MM.1S (cell line): ENCODE measurements at regions not wholly inside any gene's neighbourhood (a gene's known extent, or its start where the extent isn't known, plus 50 kb on each side); places are given as distances from the start of the nearest gene placed in this dataset.

Experiments
- DNase-seq: peaks from one replicate; pipeline ENCODE4 v3.0.0-alpha.2; 2015
- H2AFZ ChIP-seq: fragments of 300-600 bp; sonication (generic); 2 replicates; pipeline ENCODE4 v1.6.0; 2016; ENCODE audit warnings: antibody characterized with exemption, low read length
- H3F3A ChIP-seq: fragments of 300-600 bp; sonication (generic); 2 replicates; pipeline ENCODE4 v1.6.1; 2016; ENCODE audit warnings: mild to moderate bottlenecking, antibody characterized with exemption, low read length, moderate library complexity, mixed read lengths; ENCODE audit not compliant: insufficient read depth
- H3K27ac ChIP-seq: fragments of 300-600 bp; sonication (generic); 2 replicates; pipeline ENCODE4 v1.5.1; 2016; ENCODE audit warnings: mild to moderate bottlenecking, low read length
- H3K27me3 ChIP-seq: fragments of 300-600 bp; sonication (generic); replicated peaks from 2 replicates; pipeline ENCODE4 v1.6.0; 2016; ENCODE audit warnings: low read length; ENCODE audit not compliant: insufficient read depth
- H3K36me3 ChIP-seq: fragments of 300-600 bp; sonication (generic); replicated peaks from 2 replicates; pipeline ENCODE4 v1.6.1; 2016; ENCODE audit warnings: mild to moderate bottlenecking, low read length, mixed read lengths; ENCODE audit not compliant: insufficient read depth
- H3K4me1 ChIP-seq: fragments of 300-600 bp; sonication (generic); 2 replicates; pipeline ENCODE4 v1.6.1; 2016; ENCODE audit warnings: low read length, mixed read lengths
- H3K4me2 ChIP-seq: fragments of 300-600 bp; sonication (generic); 2 replicates; pipeline ENCODE4 v1.6.0; 2016; ENCODE audit warnings: low read depth, low read length
- H3K4me3 ChIP-seq: fragments of 300-600 bp; sonication (generic); 2 replicates; pipeline ENCODE4 v1.5.1; 2016; ENCODE audit warnings: low read length, mixed read lengths
- H3K79me2 ChIP-seq: fragments of 300-600 bp; sonication (generic); 2 replicates; pipeline ENCODE4 v1.6.1; 2016; ENCODE audit warnings: mixed run types, low read length, mixed read lengths
- H3K9ac ChIP-seq: fragments of 300-600 bp; sonication (generic); 2 replicates; pipeline ENCODE4 v1.6.1; 2016; ENCODE audit warnings: low read length, mixed read lengths
- H3K9me2 ChIP-seq: fragments of 300-600 bp; sonication (generic); replicated peaks from 2 replicates; pipeline ENCODE4 v1.6.1; 2016; ENCODE audit warnings: mild to moderate bottlenecking, low read length, mixed read lengths; ENCODE audit not compliant: insufficient read depth
- H3K9me3 ChIP-seq: fragments of 300-600 bp; sonication (generic); replicated peaks from 2 replicates; pipeline ENCODE4 v1.6.1; 2016; ENCODE audit warnings: mild to moderate bottlenecking, low read length, mixed read lengths; ENCODE audit not compliant: insufficient read depth
- H4K20me1 ChIP-seq: fragments of 300-600 bp; sonication (generic); 2 replicates; pipeline ENCODE4 v1.6.1; 2016; ENCODE audit warnings: mild to moderate bottlenecking, low read length, moderate library complexity, mixed read lengths; ENCODE audit not compliant: insufficient read depth
- EZH2 ChIP-seq: fragments of 300-600 bp; sonication (generic); optimal IDR thresholded peaks from 2 replicates; pipeline ENCODE3; 2017; ENCODE audit warnings: low read depth, mild to moderate bottlenecking, antibody characterized with exemption, low read length, mixed read lengths
- EZH2phosphoT487 ChIP-seq: fragments of 300-600 bp; sonication (generic); IDR thresholded peaks from 2 replicates; pipeline ENCODE4 v1.6.1; 2018; ENCODE audit warnings: antibody characterized with exemption, low read length
- TF ChIP-seq, protein P1 (sequence below): fragments of 300-600 bp; sonication (generic); IDR thresholded peaks from 2 replicates; pipeline ENCODE4 v1.5.1; 2016; ENCODE audit warnings: antibody characterized with exemption, low read length, mixed read lengths

DNA sequence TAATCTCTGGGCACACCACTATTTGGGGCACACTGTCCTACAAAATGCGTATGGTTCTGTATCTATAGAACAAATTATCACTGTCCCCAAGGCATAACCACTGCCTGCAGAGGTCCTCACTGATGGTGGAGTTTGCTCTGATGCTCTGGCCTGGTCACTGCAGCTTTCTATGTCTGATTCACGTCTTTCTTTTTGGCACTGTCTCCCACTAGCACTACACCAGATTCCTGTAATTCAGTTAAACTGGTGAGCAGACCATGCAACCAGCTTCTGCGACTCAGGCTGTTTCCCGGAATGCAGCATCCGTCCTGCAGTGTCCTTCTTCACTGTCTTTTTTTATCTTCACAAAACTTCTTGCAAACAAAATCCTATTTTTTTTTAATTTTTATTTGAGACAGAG, 112.8 kb downstream of the KLF6 start:
- Histone ChIP-seq H3K4me3 (no peak overlapping the region), H3K9me2 (no peaks in the 10 kb centered on the region), H3K27me3 (no peaks in the 10 kb centered on the region), H3K27ac (no peak overlapping the region), H2AFZ (no peak overlapping the region), H3K9ac (no peak overlapping the region), H3K4me1 (no peaks in the 10 kb centered on the region), H3K4me2 (no peak overlapping the region), H3K9me3 (no peaks in the 10 kb centered on the region), H4K20me1 (no peaks in the 10 kb centered on the region), H3K36me3 (no peaks in the 10 kb centered on the region), H3K79me2 (no peaks in the 10 kb centered on the region), H3F3A (no peaks in the 10 kb centered on the region)
- TF ChIP-seq, protein P1, sequence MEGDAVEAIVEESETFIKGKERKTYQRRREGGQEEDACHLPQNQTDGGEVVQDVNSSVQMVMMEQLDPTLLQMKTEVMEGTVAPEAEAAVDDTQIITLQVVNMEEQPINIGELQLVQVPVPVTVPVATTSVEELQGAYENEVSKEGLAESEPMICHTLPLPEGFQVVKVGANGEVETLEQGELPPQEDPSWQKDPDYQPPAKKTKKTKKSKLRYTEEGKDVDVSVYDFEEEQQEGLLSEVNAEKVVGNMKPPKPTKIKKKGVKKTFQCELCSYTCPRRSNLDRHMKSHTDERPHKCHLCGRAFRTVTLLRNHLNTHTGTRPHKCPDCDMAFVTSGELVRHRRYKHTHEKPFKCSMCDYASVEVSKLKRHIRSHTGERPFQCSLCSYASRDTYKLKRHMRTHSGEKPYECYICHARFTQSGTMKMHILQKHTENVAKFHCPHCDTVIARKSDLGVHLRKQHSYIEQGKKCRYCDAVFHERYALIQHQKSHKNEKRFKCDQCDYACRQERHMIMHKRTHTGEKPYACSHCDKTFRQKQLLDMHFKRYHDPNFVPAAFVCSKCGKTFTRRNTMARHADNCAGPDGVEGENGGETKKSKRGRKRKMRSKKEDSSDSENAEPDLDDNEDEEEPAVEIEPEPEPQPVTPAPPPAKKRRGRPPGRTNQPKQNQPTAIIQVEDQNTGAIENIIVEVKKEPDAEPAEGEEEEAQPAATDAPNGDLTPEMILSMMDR = no peak
- TF ChIP-seq EZH2 (no peak), EZH2phosphoT487 (no peak)
- no peak for DNase-seq

DNA sequence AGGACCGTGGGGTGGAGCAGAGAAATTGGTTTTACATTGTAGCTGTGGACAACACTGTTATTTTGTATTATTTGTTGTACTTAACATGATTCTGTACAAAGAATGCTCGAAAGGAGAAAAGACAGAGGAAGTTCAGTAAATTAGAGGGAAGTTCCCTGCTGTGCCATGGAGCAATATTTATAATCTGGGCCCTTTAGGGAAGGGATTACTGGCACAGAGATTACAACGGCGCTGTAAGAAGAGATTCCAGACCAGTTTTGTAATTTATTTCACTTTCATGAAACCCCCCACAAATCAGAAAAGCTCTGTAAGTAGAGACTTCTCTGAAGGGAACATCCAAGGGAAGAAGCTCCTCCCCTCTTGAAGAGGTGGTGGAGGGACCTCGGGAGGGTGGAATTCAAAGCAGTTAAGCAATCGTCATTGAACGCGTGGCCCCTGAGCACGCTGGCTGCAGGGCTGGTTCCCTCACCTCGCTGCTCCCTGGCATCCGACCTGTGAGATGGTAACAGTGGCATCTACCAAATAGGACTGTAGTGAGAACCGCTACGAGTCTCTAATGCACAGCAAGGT, 113.5 kb downstream of the KLF6 start:
- H3K79me2 ChIP-seq = no peaks in the 10 kb centered on the region
- no peak overlapping the region for H2AFZ ChIP-seq
- H3F3A ChIP-seq = no peaks in the 10 kb centered on the region
- H3K27ac ChIP-seq = no peak overlapping the region
- no peak overlapping the region for H3K9ac ChIP-seq
- no peaks in the 10 kb centered on the region for H3K9me2 ChIP-seq
- no peak for DNase-seq
- H3K4me1 ChIP-seq = no peaks in the 10 kb centered on the region
- H3K36me3 ChIP-seq = no peaks in the 10 kb centered on the region
- H3K4me3 ChIP-seq = no peak overlapping the region
- H3K27me3 ChIP-seq = no peaks in the 10 kb centered on the region
- no peaks in the 10 kb centered on the region for H4K20me1 ChIP-seq
- no peak for TF ChIP-seq EZH2
- TF ChIP-seq EZH2phosphoT487 = no peak
- TF ChIP-seq, protein P1 = no peak
- no peaks in the 10 kb centered on the region for H3K9me3 ChIP-seq
- no peak overlapping the region for H3K4me2 ChIP-seq

DNA sequence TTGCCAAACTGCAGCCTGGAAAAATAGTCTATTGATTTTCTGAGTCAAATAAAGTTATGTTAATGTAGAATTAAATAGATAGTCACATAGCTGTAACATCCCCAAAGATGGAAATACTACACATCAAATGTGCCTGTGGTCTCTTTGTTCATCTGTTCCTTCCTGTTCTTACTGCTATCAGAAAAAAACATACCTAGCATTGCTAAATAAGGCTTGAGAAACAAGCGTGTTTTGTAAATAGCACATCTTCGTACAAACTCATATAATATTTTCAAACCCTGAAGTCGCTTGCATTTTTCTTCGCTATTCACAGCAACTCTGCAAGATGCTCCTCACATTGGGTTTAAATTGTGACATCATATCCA, 116.1 kb downstream of the KLF6 start:
- H3K4me3 ChIP-seq = no peak overlapping the region
- no peaks in the 10 kb centered on the region for H3K9me2 ChIP-seq
- no peak for DNase-seq
- no peak overlapping the region for H3K27ac ChIP-seq
- H3K27me3 ChIP-seq = no peaks in the 10 kb centered on the region
- H3K4me2 ChIP-seq = no peak overlapping the region
- H3K9me3 ChIP-seq = no peaks in the 10 kb centered on the region
- TF ChIP-seq, protein P1 = no peak
- no peak for TF ChIP-seq EZH2phosphoT487
- TF ChIP-seq EZH2 = no peak
- no peaks in the 10 kb centered on the region for H3F3A ChIP-seq
- no peaks in the 10 kb centered on the region for H4K20me1 ChIP-seq
- no peaks in the 10 kb centered on the region for H3K36me3 ChIP-seq
- H3K79me2 ChIP-seq = no peaks in the 10 kb centered on the region
- H3K4me1 ChIP-seq = no peaks in the 10 kb centered on the region
- no peak overlapping the region for H2AFZ ChIP-seq
- H3K9ac ChIP-seq = no peak overlapping the region
